ENCODE measurements at regions not wholly inside any gene's neighbourhood (a gene's known extent, or its start where the extent isn't known, plus 50 kb on each side); places are given as distances from the start of the nearest gene placed in this dataset.
"Not testable (repeated sequence)": the region's sequence is repeated elsewhere in the genome, so short reads cannot be mapped to it uniquely, and the experiment has no call there.

GRCh38 chr18:56296381-56296780 is 342.0 kb downstream of the TXNL1 start:
- Mint-ChIP-seq H3K4me1 (peaks cover 11% of the 10 kb centered on the region), H3K9me3 (peaks cover 1% of the 10 kb centered on the region)
- no peak for ATAC-seq (ENCODE audit: low read depth)

GRCh38 chr18:56294484-56295183 is 343.8 kb downstream of the TXNL1 start:
- Mint-ChIP-seq H3K4me3 (peak overlapping the region; percentile 61), H3K36me3 (no peaks in the 10 kb centered on the region), H3K4me1 (peaks cover 11% of the 10 kb centered on the region), H3K9me3 (peaks cover 1% of the 10 kb centered on the region), H3K27ac (peak overlapping the region; percentile 1), H3K27me3 (no peaks in the 10 kb centered on the region)
- DNase-seq (ENCODE audit: low spot score in 2 of 2), result no peak
- ATAC-seq (ENCODE audit: low read depth), result peak; percentile 27

More at GRCh38 chr18:56296381-56296780, 342.0 kb downstream of the TXNL1 start:
- DNase-seq (ENCODE audit: low spot score in 2 of 2), result no peak
- no peak overlapping the region for H3K4me3 Mint-ChIP-seq
- no peaks in the 10 kb centered on the region for H3K27me3 Mint-ChIP-seq
- no peak overlapping the region for H3K27ac Mint-ChIP-seq
- H3K36me3 Mint-ChIP-seq, result no peaks in the 10 kb centered on the region

GRCh38 chr18:56291294-56291693 is 347.1 kb downstream of the TXNL1 start:
- Mint-ChIP-seq H3K4me1 (peaks cover 11% of the 10 kb centered on the region), H3K27ac (no peak overlapping the region), H3K4me3 (no peak overlapping the region), H3K9me3 (peaks cover 1% of the 10 kb centered on the region), H3K36me3 (no peaks in the 10 kb centered on the region), H3K27me3 (peaks cover 2% of the 10 kb centered on the region)
- no peak for DNase-seq (ENCODE audit: low spot score in 2 of 2)
- no peak for ATAC-seq (ENCODE audit: low read depth)

GRCh38 chr18:56289381-56289780 is 349.0 kb downstream of the TXNL1 start:
- Mint-ChIP-seq H3K36me3 (no peaks in the 10 kb centered on the region), H3K9me3 (peaks cover 1% of the 10 kb centered on the region), H3K4me1 (no peaks in the 10 kb centered on the region), H3K4me3 (no peak overlapping the region), H3K27ac (no peak overlapping the region), H3K27me3 (peaks cover 2% of the 10 kb centered on the region)
- ATAC-seq (ENCODE audit: low read depth) (no peak), DNase-seq (ENCODE audit: low spot score in 2 of 2) (no peak)

- H3K27me3 Mint-ChIP-seq, result peaks cover 2% of the 10 kb centered on the region
- DNase-seq (ENCODE audit: low spot score in 2 of 2), result no peak
- ATAC-seq (ENCODE audit: low read depth), result no peak
Observed at GRCh38 chr18:56286775-56287325, 351.5 kb downstream of the TXNL1 start.

GRCh38 chr18:56285387-56286065 is 352.9 kb downstream of the TXNL1 start:
- no peaks in the 10 kb centered on the region for H3K4me1 Mint-ChIP-seq
- peaks cover 2% of the 10 kb centered on the region for H3K27me3 Mint-ChIP-seq
- no peak for ATAC-seq (ENCODE audit: low read depth)
- no peak overlapping the region for H3K27ac Mint-ChIP-seq
- DNase-seq (ENCODE audit: low spot score in 2 of 2), result no peak
- peaks cover 2% of the 10 kb centered on the region for H3K9me3 Mint-ChIP-seq
- no peaks in the 10 kb centered on the region for H3K36me3 Mint-ChIP-seq
- no peak overlapping the region for H3K4me3 Mint-ChIP-seq

More at GRCh38 chr18:56286775-56287325, 351.5 kb downstream of the TXNL1 start:
- H3K4me1 Mint-ChIP-seq, result no peaks in the 10 kb centered on the region
- H3K9me3 Mint-ChIP-seq, result no peaks in the 10 kb centered on the region
- no peaks in the 10 kb centered on the region for H3K36me3 Mint-ChIP-seq
- H3K4me3 Mint-ChIP-seq, result no peak overlapping the region
- H3K27ac Mint-ChIP-seq, result no peak overlapping the region

GRCh38 chr18:56284319-56284718 is 354.1 kb downstream of the TXNL1 start:
- H3K27me3 Mint-ChIP-seq, result peaks cover 2% of the 10 kb centered on the region
- ATAC-seq (ENCODE audit: low read depth) (no peak), DNase-seq (ENCODE audit: low spot score in 2 of 2) (no peak)
- no peak overlapping the region for H3K4me3 Mint-ChIP-seq
- peaks cover 5% of the 10 kb centered on the region for H3K9me3 Mint-ChIP-seq
- H3K4me1 Mint-ChIP-seq, result no peaks in the 10 kb centered on the region
- H3K36me3 Mint-ChIP-seq, result no peaks in the 10 kb centered on the region
- H3K27ac Mint-ChIP-seq, result no peak overlapping the region

- Mint-ChIP-seq H3K9me3 (peaks cover 11% of the 10 kb centered on the region), H3K4me3 (no peak overlapping the region), H3K27ac (no peak overlapping the region), H3K27me3 (peaks cover 2% of the 10 kb centered on the region), H3K36me3 (no peaks in the 10 kb centered on the region), H3K4me1 (no peaks in the 10 kb centered on the region)
- ATAC-seq (ENCODE audit: low read depth) (no peak), DNase-seq (ENCODE audit: low spot score in 2 of 2) (no peak)
Observed at GRCh38 chr18:56283316-56283715, 355.1 kb downstream of the TXNL1 start.

GRCh38 chr18:56282234-56283104 is 355.9 kb downstream of the TXNL1 start:
- H3K27ac Mint-ChIP-seq, result no peak overlapping the region
- DNase-seq (ENCODE audit: low spot score in 2 of 2), result no peak
- no peak for ATAC-seq (ENCODE audit: low read depth)
- H3K4me3 Mint-ChIP-seq, result no peak overlapping the region
- peaks cover 2% of the 10 kb centered on the region for H3K27me3 Mint-ChIP-seq
- peaks cover 11% of the 10 kb centered on the region for H3K9me3 Mint-ChIP-seq
- no peaks in the 10 kb centered on the region for H3K4me1 Mint-ChIP-seq
- H3K36me3 Mint-ChIP-seq, result no peaks in the 10 kb centered on the region

- ATAC-seq (ENCODE audit: low read depth), result not testable (repeated sequence)
Observed at GRCh38 chr18:56279816-56280215, 358.6 kb downstream of the TXNL1 start.

GRCh38 chr18:56278421-56279003 is 359.9 kb downstream of the TXNL1 start:
- Mint-ChIP-seq H3K27me3 (no peaks in the 10 kb centered on the region), H3K27ac (no peak overlapping the region), H3K36me3 (no peaks in the 10 kb centered on the region), H3K9me3 (peaks cover 11% of the 10 kb centered on the region), H3K4me3 (no peak overlapping the region), H3K4me1 (peaks cover 8% of the 10 kb centered on the region)
- no peak for ATAC-seq (ENCODE audit: low read depth)
- no peak for DNase-seq (ENCODE audit: low spot score in 2 of 2)

More at GRCh38 chr18:56279816-56280215, 358.6 kb downstream of the TXNL1 start:
- not testable (repeated sequence) for H3K27ac Mint-ChIP-seq; H3K4me1 Mint-ChIP-seq; DNase-seq (ENCODE audit: low spot score in 2 of 2); H3K4me3 Mint-ChIP-seq; H3K27me3 Mint-ChIP-seq; H3K36me3 Mint-ChIP-seq
- peaks cover 11% of the 10 kb centered on the region for H3K9me3 Mint-ChIP-seq

- no peak overlapping the region for H3K4me3 Mint-ChIP-seq
Observed at GRCh38 chr18:56276466-56276865, 361.9 kb downstream of the TXNL1 start.

GRCh38 chr18:56273541-56274219 is 364.7 kb downstream of the TXNL1 start:
- H3K4me1 Mint-ChIP-seq, result peaks cover 12% of the 10 kb centered on the region
- no peaks in the 10 kb centered on the region for H3K27me3 Mint-ChIP-seq
- no peak overlapping the region for H3K27ac Mint-ChIP-seq
- peaks cover 6% of the 10 kb centered on the region for H3K9me3 Mint-ChIP-seq
- no peak overlapping the region for H3K4me3 Mint-ChIP-seq
- H3K36me3 Mint-ChIP-seq, result no peaks in the 10 kb centered on the region
- no peak for ATAC-seq (ENCODE audit: low read depth)
- no peak for DNase-seq (ENCODE audit: low spot score in 2 of 2)

More at GRCh38 chr18:56276466-56276865, 361.9 kb downstream of the TXNL1 start:
- Mint-ChIP-seq H3K36me3 (no peaks in the 10 kb centered on the region), H3K27ac (no peak overlapping the region), H3K9me3 (peaks cover 11% of the 10 kb centered on the region), H3K4me1 (peaks cover 10% of the 10 kb centered on the region), H3K27me3 (no peaks in the 10 kb centered on the region)
- DNase-seq (ENCODE audit: low spot score in 2 of 2), result no peak
- peak; percentile 53 for ATAC-seq (ENCODE audit: low read depth)

All from memory B cell (primary cell).